ENCODE measurements at regions not wholly inside any gene's neighbourhood (a gene's known extent, or its start where the extent isn't known, plus 50 kb on each side); places are given as distances from the start of the nearest gene placed in this dataset.

DNA sequence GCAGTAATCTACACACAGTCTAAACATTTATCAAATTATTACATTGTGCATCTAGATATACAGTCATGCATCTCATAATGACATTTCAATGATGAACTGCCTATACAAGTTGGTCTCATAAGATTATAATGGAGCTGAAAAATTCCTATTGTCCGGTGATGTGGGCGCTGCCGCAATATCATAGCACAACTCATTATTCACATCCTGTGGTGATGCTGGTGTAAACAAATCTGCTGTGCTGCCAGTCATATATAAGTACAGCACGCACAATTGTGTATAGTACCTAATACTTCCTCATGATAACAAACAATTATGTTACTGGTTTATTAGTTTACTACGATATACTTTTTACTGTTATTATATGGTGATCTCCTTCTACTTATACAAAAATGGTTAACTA is 768.8 kb upstream of the NOVA1 start:
- no peak overlapping the region for H3K4me3 ChIP-seq (ENCODE audit: low read length)
- TF ChIP-seq CTCF (conservative IDR thresholded peaks at IDR 0.05; ENCODE audit: low read length), result no peak
- DNase-seq (ENCODE audit: low read depth), result no peak

DNA sequence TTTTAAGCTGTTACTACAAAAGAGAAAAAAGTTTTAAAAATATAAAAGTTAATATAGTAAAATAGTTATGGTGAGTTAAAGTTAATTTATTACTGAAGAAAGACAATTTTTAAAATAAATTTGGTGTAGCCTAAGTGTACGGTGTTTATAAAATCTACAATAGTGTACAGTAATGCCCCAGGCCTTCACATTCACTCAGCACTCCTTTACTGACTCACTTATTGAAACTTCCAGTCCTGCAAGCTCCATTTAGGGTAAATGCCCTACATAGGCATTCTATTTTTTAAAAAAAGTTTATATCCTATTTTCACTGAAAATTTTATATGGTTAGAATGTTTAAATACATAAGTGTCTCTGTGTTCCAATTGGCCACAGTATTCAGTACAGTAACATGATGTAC is 769.5 kb upstream of the NOVA1 start:
- no peak for DNase-seq (ENCODE audit: low read depth)
- no peak overlapping the region for H3K4me3 ChIP-seq (ENCODE audit: low read length)
- TF ChIP-seq CTCF (conservative IDR thresholded peaks at IDR 0.05; ENCODE audit: low read length), result no peak

- H3K4me3 ChIP-seq (ENCODE audit: low read length), result no peak overlapping the region
- no peak for TF ChIP-seq CTCF (conservative IDR thresholded peaks at IDR 0.05; ENCODE audit: low read length)
- no peak for DNase-seq (ENCODE audit: low read depth)
Measured at GRCh38 chr14:27370074-27370473, 772.2 kb upstream of the NOVA1 start.

DNA sequence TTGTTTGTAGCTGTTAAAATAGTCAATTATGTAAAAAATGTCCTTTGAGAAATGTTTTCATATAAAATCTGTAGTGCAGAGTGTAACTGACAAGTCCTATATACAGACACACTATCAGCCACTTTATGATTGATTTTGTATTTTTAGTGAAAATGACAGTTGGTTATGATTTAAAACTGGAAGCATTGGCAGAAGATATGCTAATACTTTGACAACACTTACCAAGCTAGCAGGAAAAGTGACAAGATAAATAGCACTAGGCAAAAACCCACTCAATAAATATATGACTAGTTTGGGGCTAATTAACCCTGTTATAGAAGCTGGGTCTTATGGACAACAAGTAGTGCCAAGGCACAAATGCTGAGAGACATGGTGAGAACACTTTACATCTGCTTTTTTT is 772.9 kb upstream of the NOVA1 start:
- no peak overlapping the region for H3K4me3 ChIP-seq (ENCODE audit: low read length)
- TF ChIP-seq CTCF (conservative IDR thresholded peaks at IDR 0.05; ENCODE audit: low read length), result no peak
- DNase-seq (ENCODE audit: low read depth), result no peak

GRCh38 chr14:27371209-27371608 is 773.4 kb upstream of the NOVA1 start:
- no peak for DNase-seq (ENCODE audit: low read depth)
- TF ChIP-seq CTCF (conservative IDR thresholded peaks at IDR 0.05; ENCODE audit: low read length), result no peak
- no peak overlapping the region for H3K4me3 ChIP-seq (ENCODE audit: low read length)

DNA sequence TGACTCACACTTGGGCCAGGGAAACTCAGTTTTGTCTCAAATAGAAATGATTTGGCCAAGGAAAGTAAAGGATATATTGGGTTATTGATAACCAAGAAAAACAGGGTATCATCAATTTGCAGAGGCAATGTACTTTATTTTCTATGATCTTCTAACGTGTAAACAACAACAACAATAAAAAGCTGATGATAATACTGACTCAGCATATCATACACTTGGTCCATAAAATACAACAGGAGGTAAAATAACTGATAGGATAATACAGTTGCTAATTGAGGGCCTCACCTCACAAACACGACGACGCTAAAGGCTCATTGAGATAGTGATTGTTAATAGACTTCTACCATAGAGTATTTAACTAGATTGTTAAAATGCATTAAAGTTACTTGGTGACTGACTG is 774.0 kb upstream of the NOVA1 start:
- DNase-seq (ENCODE audit: low read depth), result no peak
- H3K4me3 ChIP-seq (ENCODE audit: low read length), result no peak overlapping the region
- no peak for TF ChIP-seq CTCF (conservative IDR thresholded peaks at IDR 0.05; ENCODE audit: low read length)

DNA sequence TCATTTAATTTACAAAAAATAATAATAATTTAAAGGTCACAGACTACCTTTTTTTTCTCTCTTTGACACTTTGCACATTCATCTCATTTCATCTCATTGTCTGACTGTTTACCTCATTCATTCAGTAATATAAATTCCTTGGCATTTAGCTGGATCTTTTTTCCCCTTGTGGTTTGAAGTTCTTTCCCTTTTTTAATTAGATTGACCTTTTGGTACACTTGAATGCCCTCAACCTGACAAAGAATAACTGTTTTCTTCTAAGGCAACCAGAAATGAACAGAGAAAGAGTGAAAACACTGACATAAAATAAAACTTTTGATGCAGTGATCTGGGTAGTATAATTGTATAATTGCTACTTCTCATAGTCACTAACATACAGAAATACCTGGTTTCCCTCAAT is 774.9 kb upstream of the NOVA1 start:
- no peak overlapping the region for H3K4me3 ChIP-seq (ENCODE audit: low read length)
- no peak for DNase-seq (ENCODE audit: low read depth)
- TF ChIP-seq CTCF (conservative IDR thresholded peaks at IDR 0.05; ENCODE audit: low read length), result no peak

All from AG10803 (cell line).